GM19035 (cell line): ENCODE measurements at regions not wholly inside any gene's neighbourhood (a gene's known extent, or its start where the extent isn't known, plus 50 kb on each side); places are given as distances from the start of the nearest gene placed in this dataset.
"Not testable (repeated sequence)": the region's sequence is repeated elsewhere in the genome, so short reads cannot be mapped to it uniquely, and the experiment has no call there.

Experiments used
- ATAC-seq: cut with Tn5 transposase; IDR thresholded peaks from one replicate; pipeline ENCODE4 v1.9.1; 2021; ENCODE audit not compliant: unreplicated experiment

DNA sequence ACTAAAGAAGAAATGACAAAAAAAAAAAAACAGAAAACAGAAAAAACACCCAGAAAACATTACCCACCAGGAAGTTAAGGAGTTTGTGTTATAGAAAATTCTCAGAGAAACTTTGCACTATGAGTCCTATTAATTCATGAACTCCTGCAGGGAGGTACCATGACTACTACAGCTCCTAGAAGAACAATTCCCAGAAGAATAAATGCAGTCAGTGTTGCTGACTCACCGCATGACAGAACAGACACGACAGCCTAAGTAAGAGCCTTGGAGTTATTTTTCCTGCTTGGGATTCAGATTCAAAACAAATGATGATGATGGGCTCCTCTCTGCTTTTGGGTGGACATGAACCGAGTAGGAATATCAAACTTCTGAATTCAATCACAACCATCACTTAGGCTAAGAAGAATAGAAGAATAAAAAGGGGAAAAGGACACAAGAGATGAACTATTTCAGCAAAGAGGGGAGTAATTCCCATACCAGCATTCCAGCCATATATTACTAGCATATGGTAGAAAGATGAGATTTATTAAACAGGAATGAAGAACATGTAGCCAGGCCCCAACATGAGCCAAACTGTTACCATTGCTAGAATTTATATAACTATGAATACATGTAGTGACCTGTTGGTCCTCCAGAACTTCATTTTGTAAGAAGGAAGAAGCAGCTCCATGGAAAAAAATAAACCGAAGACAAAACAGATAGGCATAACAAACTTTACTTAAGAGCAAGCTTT, 209.6 kb upstream of the PDE4D start:
- ATAC-seq = no peak

- ATAC-seq = no peak
Observed at GRCh38 chr5:60101573-60101972, 208.0 kb upstream of the PDE4D start.

- ATAC-seq = no peak
Observed at GRCh38 chr5:60092671-60093422, 199.3 kb upstream of the PDE4D start.

DNA sequence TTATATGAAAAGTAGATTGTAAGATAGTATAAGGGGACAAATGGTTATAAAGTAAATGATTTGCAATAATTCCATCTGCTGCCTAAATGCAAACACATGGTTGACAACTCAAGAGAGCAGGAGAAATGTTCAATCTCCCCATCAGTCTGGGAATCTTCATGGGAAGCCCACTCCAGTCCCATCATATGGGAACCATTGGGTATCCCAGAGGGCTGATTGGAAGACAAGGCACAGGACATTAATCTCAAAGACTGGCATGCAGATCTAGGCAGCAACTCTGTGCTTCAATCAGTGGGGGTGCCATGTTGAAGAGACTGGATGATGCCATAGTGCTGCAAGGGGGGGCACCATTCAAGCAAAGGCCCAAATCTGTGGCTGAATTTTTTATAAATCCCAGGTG, 193.1 kb upstream of the PDE4D start:
- no peak for ATAC-seq

- no peak for ATAC-seq
Observed at GRCh38 chr5:60084226-60084625, 190.7 kb upstream of the PDE4D start.

DNA sequence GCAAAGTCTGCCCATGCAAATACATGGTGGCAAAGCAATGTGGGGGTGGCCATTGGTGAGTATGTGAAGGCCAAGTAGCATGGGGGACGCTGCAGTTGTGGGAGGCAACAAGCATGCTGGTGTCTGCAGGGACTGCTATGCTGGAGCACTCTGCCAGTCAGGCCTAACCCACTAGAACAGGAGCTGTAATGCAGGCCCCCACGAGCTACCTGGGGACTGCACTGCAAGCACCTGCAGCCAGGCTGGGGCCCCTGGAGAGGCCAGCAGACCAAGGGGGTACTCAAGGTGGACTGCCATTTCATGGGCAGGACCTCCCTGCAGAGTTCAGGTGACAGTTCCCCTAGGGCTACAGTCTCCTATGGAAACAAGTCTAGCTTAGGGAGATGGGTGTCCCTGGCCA, 183.8 kb upstream of the PDE4D start:
- no peak for ATAC-seq

DNA sequence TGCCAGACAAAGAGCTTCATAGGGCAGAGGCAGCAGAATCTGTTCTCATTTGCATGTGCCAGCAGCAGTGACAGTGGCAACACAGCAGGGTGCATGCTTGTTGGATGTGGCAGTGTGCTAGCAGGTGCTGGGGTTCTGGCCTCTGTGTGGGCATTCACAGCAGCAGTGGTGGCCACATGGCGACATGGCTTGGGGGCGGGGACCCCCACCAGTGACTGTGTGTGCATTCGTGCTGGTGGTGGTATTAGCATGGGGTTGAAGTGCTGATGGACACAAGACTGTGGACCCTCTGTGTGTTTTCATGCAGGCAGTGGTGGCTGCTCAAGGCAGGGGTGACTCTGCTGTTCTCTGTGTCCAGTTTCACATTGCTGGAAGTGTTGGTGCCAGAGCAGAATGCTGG, 183.2 kb upstream of the PDE4D start:
- ATAC-seq = no peak

DNA sequence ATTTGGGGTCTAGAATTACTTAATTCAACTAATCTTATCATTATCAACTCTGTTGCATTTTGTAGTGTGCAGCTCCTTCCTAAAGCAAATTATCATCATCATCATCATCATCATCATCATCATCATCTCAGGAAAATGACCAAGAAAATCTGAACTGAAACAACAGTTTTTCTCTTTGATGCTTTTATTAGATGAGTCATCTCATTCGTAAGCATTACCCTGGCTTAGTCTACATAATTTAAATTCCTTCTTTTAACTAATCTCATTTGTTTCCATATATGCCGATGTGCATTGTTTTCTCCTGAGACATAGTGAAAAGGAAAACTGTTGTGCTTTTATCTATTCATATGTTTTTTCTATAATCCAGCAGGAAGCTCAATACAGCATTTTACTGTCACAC, 173.0 kb upstream of the PDE4D start:
- ATAC-seq = no peak

- no peak for ATAC-seq
Observed at GRCh38 chr5:60060389-60060788, 166.9 kb upstream of the PDE4D start.

DNA sequence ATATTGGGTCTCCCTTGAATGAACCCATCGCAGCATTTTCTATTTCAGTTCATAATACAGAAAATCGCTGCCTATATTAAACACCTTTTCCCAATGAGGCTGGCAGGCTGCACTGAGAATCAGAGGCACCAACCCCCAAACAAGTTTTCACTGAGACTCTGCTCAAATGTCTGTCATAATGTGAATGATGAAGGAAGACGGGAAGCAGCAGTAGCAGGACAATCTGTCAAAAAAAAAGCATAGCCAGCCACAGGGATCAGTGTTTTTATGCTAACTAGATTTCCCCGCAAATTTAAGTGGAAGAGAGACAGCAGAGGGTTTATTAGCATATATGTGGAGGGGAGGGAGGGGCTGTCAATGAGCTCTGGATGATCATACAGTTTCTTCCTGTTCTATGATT, 162.7 kb upstream of the PDE4D start:
- no peak for ATAC-seq

- no peak for ATAC-seq
Observed at GRCh38 chr5:60055168-60055567, 161.6 kb upstream of the PDE4D start.

GRCh38 chr5:60041996-60042664, 148.6 kb upstream of the PDE4D start:
- not testable (repeated sequence) for ATAC-seq

GRCh38 chr5:60041508-60041907, 148.0 kb upstream of the PDE4D start:
- ATAC-seq = not testable (repeated sequence)

- no peak for ATAC-seq
Observed at GRCh38 chr5:60036192-60036938, 142.8 kb upstream of the PDE4D start.

- ATAC-seq = no peak
Observed at GRCh38 chr5:60026161-60026560, 132.6 kb upstream of the PDE4D start.

DNA sequence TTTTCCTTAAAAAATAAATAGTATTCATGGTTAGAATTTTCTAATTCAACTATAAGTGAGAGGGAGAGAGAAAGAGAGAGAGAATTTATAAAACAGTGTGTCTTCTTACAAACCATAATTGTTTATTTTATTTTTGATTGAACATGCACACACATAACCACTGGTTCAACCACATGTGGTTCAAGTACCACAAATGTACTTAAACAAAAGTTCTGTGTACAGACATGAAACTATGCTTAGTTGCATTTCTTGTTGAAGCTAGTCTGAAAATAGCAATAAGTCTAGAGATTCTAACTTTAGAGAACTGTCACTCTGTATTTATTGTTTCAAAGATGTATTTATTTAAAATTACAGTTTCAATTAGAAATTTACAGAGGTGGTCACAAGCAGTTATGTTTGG, 130.6 kb upstream of the PDE4D start:
- no peak for ATAC-seq

GRCh38 chr5:60023255-60023654, 129.7 kb upstream of the PDE4D start:
- ATAC-seq = no peak

- no peak for ATAC-seq
Observed at GRCh38 chr5:60020457-60020856, 126.9 kb upstream of the PDE4D start.

GRCh38 chr5:60018960-60019359, 125.4 kb upstream of the PDE4D start:
- not testable (repeated sequence) for ATAC-seq

DNA sequence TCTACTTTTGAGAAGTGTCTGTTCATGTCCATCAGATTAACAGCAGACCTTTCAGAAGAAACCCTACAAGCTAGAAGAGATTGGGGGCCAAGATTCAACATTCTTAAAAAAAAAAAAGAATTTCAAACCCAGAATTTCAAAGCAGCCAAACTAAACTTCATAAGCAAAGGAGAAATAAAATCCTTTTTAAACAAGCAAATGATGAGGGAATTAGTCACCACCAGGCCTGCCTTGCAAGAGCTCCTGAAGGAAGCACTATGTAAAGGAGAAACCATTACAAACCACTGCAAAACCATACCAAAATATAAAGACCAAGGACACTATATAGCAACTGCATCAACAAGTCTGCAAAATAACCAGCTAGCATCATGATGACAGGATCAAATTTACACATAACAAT, 124.6 kb upstream of the PDE4D start:
- ATAC-seq = no peak

DNA sequence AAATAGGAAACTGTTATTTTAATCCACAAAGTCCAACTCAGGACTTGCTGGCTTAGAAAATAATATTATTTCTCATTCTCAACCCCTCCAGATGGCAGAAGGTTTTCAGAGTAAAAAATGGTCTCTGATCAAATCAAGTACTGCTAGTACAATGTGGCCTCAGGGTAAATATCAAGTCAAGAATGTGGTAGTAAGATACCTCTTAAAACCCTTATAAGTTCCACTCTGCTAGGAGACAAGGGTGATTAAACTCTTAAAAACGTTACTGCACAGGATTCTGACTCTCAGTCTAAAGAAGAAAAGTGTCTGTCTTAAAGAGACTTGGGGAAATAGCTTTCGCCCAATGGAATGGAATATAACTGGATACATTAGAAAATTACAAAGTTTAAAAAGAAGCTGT, 120.8 kb upstream of the PDE4D start:
- ATAC-seq = no peak
